Suppressor macrophage (primary cell): ENCODE measurements at regions not wholly inside any gene's neighbourhood (a gene's known extent, or its start where the extent isn't known, plus 50 kb on each side); places are given as distances from the start of the nearest gene placed in this dataset.

Experiments used
- DNase-seq, 4 experiments: peaks; one replicate each; pipeline ENCODE4 v3.0.0-alpha.2; 2020 to 2022

- DNase-seq = no peak
Measured at GRCh38 chr2:120681696-120682288, 53.9 kb upstream of the GLI2 start.

- DNase-seq = no peak
Measured at GRCh38 chr2:120682654-120683053, 53.0 kb upstream of the GLI2 start.

GRCh38 chr2:120683081-120683480 is 52.6 kb upstream of the GLI2 start:
- DNase-seq = no peak

- no peak for DNase-seq
Measured at GRCh38 chr2:120683701-120684100, 52.0 kb upstream of the GLI2 start.

- DNase-seq = no peak
Measured at GRCh38 chr2:120684289-120685065, 51.2 kb upstream of the GLI2 start.

- DNase-seq = no peak
Measured at GRCh38 chr2:120685066-120685973, 50.3 kb upstream of the GLI2 start.
